Hypothalamus (tissue), 51 donors: ENCODE measurements at regions not wholly inside any gene's neighbourhood (a gene's known extent, or its start where the extent isn't known, plus 50 kb on each side); places are given as distances from the start of the nearest gene placed in this dataset.
"Not testable (repeated sequence)": the region's sequence is repeated elsewhere in the genome, so short reads cannot be mapped to it uniquely, and the experiment has no call there.

Experiments
- DNase-seq, 51 donors: peaks; one replicate each; lab custom pipeline; 2025; lab: John Stamatoyannopoulos, UW

- DNase-seq: no peak
These were observed 284.3 kb upstream of the IRX4 start for GRCh38 chr5:2166979-2167377.

- DNase-seq: no peak
These were observed 283.7 kb upstream of the IRX4 start for GRCh38 chr5:2166306-2166978.

GRCh38 chr5:2165615-2166305, 283.0 kb upstream of the IRX4 start:
- DNase-seq: no peak

- DNase-seq: no peak
These were observed 282.5 kb upstream of the IRX4 start for GRCh38 chr5:2165203-2165602.

- DNase-seq: no peak
These were observed 281.9 kb upstream of the IRX4 start for GRCh38 chr5:2164586-2164985.

- DNase-seq: no peak
These were observed 281.3 kb upstream of the IRX4 start for GRCh38 chr5:2163940-2164490.

- no peak for DNase-seq
These were observed 280.5 kb upstream of the IRX4 start for GRCh38 chr5:2163060-2163856.

- DNase-seq: no peak
These were observed 278.1 kb upstream of the IRX4 start for GRCh38 chr5:2160811-2161210.

- no peak for DNase-seq
These were observed 276.0 kb upstream of the IRX4 start for GRCh38 chr5:2158767-2159166.

GRCh38 chr5:2158109-2158508, 275.4 kb upstream of the IRX4 start:
- no peak for DNase-seq

GRCh38 chr5:2157372-2157771, 274.6 kb upstream of the IRX4 start:
- no peak for DNase-seq

GRCh38 chr5:2156358-2157059, 273.8 kb upstream of the IRX4 start:
- no peak for DNase-seq

GRCh38 chr5:2155556-2155955, 272.8 kb upstream of the IRX4 start:
- DNase-seq: no peak

- no peak for DNase-seq
These were observed 271.1 kb upstream of the IRX4 start for GRCh38 chr5:2153802-2154201.

- DNase-seq: no peak
These were observed 270.6 kb upstream of the IRX4 start for GRCh38 chr5:2153350-2153749.

- not testable (repeated sequence) for DNase-seq
These were observed 268.7 kb upstream of the IRX4 start for GRCh38 chr5:2151301-2151888.

- DNase-seq: no peak
These were observed 266.4 kb upstream of the IRX4 start for GRCh38 chr5:2149195-2149539.

GRCh38 chr5:2148312-2149194, 265.8 kb upstream of the IRX4 start:
- no peak for DNase-seq

GRCh38 chr5:2147504-2148311, 265.0 kb upstream of the IRX4 start:
- DNase-seq: no peak
